Body of pancreas (tissue), 4 donors: ENCODE measurements at regions not wholly inside any gene's neighbourhood (a gene's known extent, or its start where the extent isn't known, plus 50 kb on each side); places are given as distances from the start of the nearest gene placed in this dataset.

Experiments
- CTCF ChIP-seq, 7 experiments: fragments of 450-650 bp in 4 of 7; fragments of 200-600 bp in 3 of 7; sonication (generic) in 3 of 7; IDR thresholded peaks; one replicate each; pipeline ENCODE4 v1.5.1; 2016 to 2019; ENCODE audit warnings: antibody characterized with exemption in 7 of 7
- POLR2A ChIP-seq, 3 donors: fragments of 450-650 bp; IDR thresholded peaks; one replicate each; pipeline ENCODE4 v1.6.1; 2016; ENCODE audit warnings: antibody characterized with exemption in 3 of 3, mild to moderate bottlenecking in 2 of 3

GRCh38 chr1:4058122-4058521 is 158.1 kb upstream of the C1orf174 start:
- TF ChIP-seq CTCF (IDR thresholded peaks at IDR 0.05) (no peak), POLR2A (IDR thresholded peaks at IDR 0.05) (no peak)
